ENCODE measurements at regions not wholly inside any gene's neighbourhood (a gene's known extent, or its start where the extent isn't known, plus 50 kb on each side); places are given as distances from the start of the nearest gene placed in this dataset.

DNA sequence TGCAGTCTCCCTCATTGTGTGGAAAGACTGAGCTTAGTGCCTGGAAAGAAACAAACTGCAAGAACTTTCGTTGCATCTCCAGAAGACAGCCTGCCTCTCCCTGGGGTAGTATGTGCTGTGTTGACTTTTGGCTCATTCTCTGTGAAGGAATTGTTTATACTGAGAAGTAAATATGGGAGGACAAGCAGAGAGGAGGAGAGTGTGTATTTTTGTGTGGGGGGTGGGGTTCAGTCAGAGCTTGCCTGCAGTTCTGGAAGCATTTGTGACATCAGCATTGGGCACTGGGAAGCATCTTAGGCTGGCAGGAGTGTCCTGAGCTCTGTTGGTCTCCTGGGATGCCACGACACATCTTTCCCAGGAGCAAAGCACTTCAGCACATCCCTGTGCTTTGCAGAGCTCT, 147.9 kb downstream of the HS3ST3B1 start:
- Histone ChIP-seq H3K36me3 (ENCODE audit: control insufficient read depth in 4 of 4, insufficient read depth in 4 of 4, low read length in 3 of 4) (no peaks in the 10 kb centered on the region), H3K4me3 (ENCODE audit: control insufficient read depth in 1 of 7, extremely low read depth in 1 of 7, insufficient read depth in 4 of 7, low read depth in 2 of 7, low read length in 6 of 7) (no peak overlapping the region), H3K4me1 (ENCODE audit: control extremely low read depth in 1 of 4, control insufficient read depth in 4 of 4, insufficient read depth in 4 of 4, low read length in 3 of 4) (no peaks in the 10 kb centered on the region), H3K27ac (ENCODE audit: insufficient read depth in 1 of 2, low read depth in 1 of 2, low read length in 2 of 2, poor library complexity in 1 of 2, severe bottlenecking in 2 of 2) (no peak overlapping the region), H3K9me3 (ENCODE audit: control extremely low read depth in 1 of 5, control insufficient read depth in 4 of 5, insufficient read depth in 2 of 5, low read depth in 1 of 5, low read length in 4 of 5) (no peaks in the 10 kb centered on the region), H3K27me3 (replicated peaks in 2 of 5; ENCODE audit: control insufficient read depth in 4 of 5, insufficient read depth in 5 of 5, low read length in 4 of 5) (no peaks in the 10 kb centered on the region)
- CTCF ChIA-PET = no interaction called here
- 100% methylated on average over 2 of the region's 2 CpGs for WGBS (ENCODE audit: insufficient coverage)
- DNase-seq = no peak
- POLR2A ChIA-PET = no interaction called here

DNA sequence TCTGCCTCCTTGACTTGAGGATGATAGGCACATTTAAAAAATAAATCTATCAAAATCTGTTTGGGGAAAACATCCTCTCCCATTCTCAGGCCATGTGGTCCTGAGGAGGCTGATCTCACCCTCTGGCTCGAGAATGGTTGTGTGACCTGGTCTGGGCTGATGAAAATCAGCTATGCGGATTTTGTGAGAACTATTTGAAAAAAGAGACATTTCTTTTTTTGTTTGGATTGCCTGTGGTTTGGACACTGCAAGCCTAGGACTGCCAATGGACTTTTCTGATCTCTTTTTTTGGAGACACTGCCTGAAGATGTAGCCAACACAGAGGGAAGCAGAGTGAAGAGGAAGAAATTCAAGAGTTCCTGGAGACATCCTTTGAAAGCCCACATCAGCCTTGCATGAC, 145.9 kb downstream of the HS3ST3B1 start:
- no peak overlapping the region for H3K4me3 ChIP-seq (ENCODE audit: control insufficient read depth in 1 of 7, extremely low read depth in 1 of 7, insufficient read depth in 4 of 7, low read depth in 2 of 7, low read length in 6 of 7)
- peaks cover 0 to 4% (median 0%) of the 10 kb centered on the region in 4 experiments for H3K4me1 ChIP-seq (ENCODE audit: control extremely low read depth in 1 of 4, control insufficient read depth in 4 of 4, insufficient read depth in 4 of 4, low read length in 3 of 4)
- ChIA-PET POLR2A (no interaction called here), CTCF (no interaction called here)
- H3K9me3 ChIP-seq (ENCODE audit: control extremely low read depth in 1 of 5, control insufficient read depth in 4 of 5, insufficient read depth in 2 of 5, low read depth in 1 of 5, low read length in 4 of 5) = no peaks in the 10 kb centered on the region
- WGBS (ENCODE audit: insufficient coverage) = no CpG with 5 or more reads among the region's 2 CpGs
- no peaks in the 10 kb centered on the region for H3K36me3 ChIP-seq (ENCODE audit: control insufficient read depth in 4 of 4, insufficient read depth in 4 of 4, low read length in 3 of 4)
- H3K27me3 ChIP-seq (replicated peaks in 2 of 5; ENCODE audit: control insufficient read depth in 4 of 5, insufficient read depth in 5 of 5, low read length in 4 of 5) = no peaks in the 10 kb centered on the region
- DNase-seq = no peak
- no peak overlapping the region for H3K27ac ChIP-seq (ENCODE audit: insufficient read depth in 1 of 2, low read depth in 1 of 2, low read length in 2 of 2, poor library complexity in 1 of 2, severe bottlenecking in 2 of 2)

DNA sequence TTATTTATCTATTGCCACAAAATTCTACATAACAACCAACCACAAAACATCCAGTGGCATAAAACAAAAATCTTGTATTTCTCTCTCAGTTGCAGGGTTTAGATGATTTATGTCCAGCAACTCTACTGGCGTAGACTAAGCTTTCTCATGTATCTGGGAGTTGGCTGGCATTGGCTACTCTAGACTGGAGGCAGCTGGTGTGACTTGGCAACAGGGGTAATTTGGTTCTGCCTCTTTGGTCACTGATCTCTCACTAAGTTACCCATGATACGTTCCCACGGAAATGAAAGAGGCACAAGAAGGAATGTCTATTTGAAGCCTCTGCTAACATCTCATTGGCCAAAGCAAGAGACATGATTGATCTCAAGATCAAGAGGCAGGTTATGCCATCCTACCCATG, 144.0 kb downstream of the HS3ST3B1 start:
- CTCF ChIA-PET = no interaction called here
- no peak for DNase-seq
- POLR2A ChIA-PET = no interaction called here
- WGBS (ENCODE audit: insufficient coverage) = 93% methylated on average over 3 of the region's 3 CpGs
- Histone ChIP-seq H3K27me3 (replicated peaks in 2 of 5; ENCODE audit: control insufficient read depth in 4 of 5, insufficient read depth in 5 of 5, low read length in 4 of 5) (no peaks in the 10 kb centered on the region), H3K4me1 (ENCODE audit: control extremely low read depth in 1 of 4, control insufficient read depth in 4 of 4, insufficient read depth in 4 of 4, low read length in 3 of 4) (peaks cover 0 to 4% (median 0%) of the 10 kb centered on the region in 4 experiments), H3K36me3 (ENCODE audit: control insufficient read depth in 4 of 4, insufficient read depth in 4 of 4, low read length in 3 of 4) (no peaks in the 10 kb centered on the region), H3K9me3 (ENCODE audit: control extremely low read depth in 1 of 5, control insufficient read depth in 4 of 5, insufficient read depth in 2 of 5, low read depth in 1 of 5, low read length in 4 of 5) (no peaks in the 10 kb centered on the region), H3K4me3 (ENCODE audit: control insufficient read depth in 1 of 7, extremely low read depth in 1 of 7, insufficient read depth in 4 of 7, low read depth in 2 of 7, low read length in 6 of 7) (no peak overlapping the region), H3K27ac (ENCODE audit: insufficient read depth in 1 of 2, low read depth in 1 of 2, low read length in 2 of 2, poor library complexity in 1 of 2, severe bottlenecking in 2 of 2) (no peak overlapping the region)

DNA sequence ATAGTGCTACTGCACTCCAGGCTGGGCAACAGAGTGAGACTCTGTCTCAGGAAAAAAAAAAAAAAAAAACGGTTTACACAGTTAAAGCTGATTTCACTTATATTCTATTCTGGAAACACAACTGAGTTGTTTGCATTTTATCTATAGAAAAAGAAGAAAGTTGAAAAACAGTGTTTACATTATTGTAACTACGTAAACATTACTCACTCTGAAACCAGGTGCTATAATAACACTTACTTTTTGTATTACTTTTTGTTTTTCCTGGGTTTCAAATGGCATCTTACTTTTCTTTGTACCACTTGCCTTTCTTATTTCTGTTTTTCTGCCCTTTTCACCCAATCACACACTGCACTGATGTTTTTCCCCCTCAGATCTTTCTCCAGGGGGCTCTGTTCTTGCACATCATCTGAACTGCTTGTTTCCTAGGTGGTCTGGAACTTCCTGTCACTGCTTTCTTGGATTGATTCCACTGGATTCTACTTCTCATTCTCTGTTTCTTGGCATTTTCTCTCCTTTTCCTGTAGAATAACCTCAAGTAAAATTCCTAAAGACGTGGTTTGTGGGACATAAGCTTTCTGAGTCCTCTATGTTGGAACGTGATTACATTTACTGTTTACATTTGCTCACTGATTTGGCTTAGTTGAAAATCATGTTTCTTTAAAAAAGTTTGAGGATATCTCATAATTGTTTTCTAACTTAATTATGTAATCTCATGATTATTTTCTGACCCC, 142.1 kb downstream of the HS3ST3B1 start:
- no peak for DNase-seq
- H3K27ac ChIP-seq (ENCODE audit: insufficient read depth in 1 of 2, low read depth in 1 of 2, low read length in 2 of 2, poor library complexity in 1 of 2, severe bottlenecking in 2 of 2) = no peak overlapping the region
- H3K9me3 ChIP-seq (ENCODE audit: control extremely low read depth in 1 of 5, control insufficient read depth in 4 of 5, insufficient read depth in 2 of 5, low read depth in 1 of 5, low read length in 4 of 5) = no peaks in the 10 kb centered on the region
- CTCF ChIA-PET = no interaction called here
- H3K36me3 ChIP-seq (ENCODE audit: control insufficient read depth in 4 of 4, insufficient read depth in 4 of 4, low read length in 3 of 4) = no peaks in the 10 kb centered on the region
- POLR2A ChIA-PET = no interaction called here
- WGBS (ENCODE audit: insufficient coverage) = no CpG with 5 or more reads among the region's 4 CpGs
- no peak overlapping the region for H3K4me3 ChIP-seq (ENCODE audit: control insufficient read depth in 1 of 7, extremely low read depth in 1 of 7, insufficient read depth in 4 of 7, low read depth in 2 of 7, low read length in 6 of 7)
- no peaks in the 10 kb centered on the region for H3K27me3 ChIP-seq (replicated peaks in 2 of 5; ENCODE audit: control insufficient read depth in 4 of 5, insufficient read depth in 5 of 5, low read length in 4 of 5)
- H3K4me1 ChIP-seq (ENCODE audit: control extremely low read depth in 1 of 4, control insufficient read depth in 4 of 4, insufficient read depth in 4 of 4, low read length in 3 of 4) = peaks cover 0 to 4% (median 0%) of the 10 kb centered on the region in 4 experiments

DNA sequence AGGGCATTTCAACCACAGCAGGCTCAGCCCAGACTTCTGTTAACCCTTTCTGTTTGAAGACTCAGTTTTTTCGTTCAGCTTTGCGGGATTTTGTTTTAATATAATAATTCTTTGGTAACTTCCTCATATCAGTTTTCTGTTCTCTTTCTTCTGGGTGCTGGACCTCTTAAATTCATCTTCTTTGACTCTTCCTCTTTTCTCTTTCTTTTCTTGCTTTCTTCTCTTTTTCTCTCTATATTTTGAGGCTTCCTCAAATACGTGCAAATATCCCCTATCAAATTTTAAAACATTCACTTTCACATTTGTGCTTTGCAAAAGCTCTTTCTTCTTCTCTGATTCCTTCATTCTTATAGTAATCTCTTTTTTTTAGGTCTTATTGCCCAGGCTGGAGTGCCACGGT, 136.3 kb downstream of the HS3ST3B1 start:
- H3K36me3 ChIP-seq (ENCODE audit: control insufficient read depth in 4 of 4, insufficient read depth in 4 of 4, low read length in 3 of 4) = no peaks in the 10 kb centered on the region
- H3K9me3 ChIP-seq (ENCODE audit: control extremely low read depth in 1 of 5, control insufficient read depth in 4 of 5, insufficient read depth in 2 of 5, low read depth in 1 of 5, low read length in 4 of 5) = no peaks in the 10 kb centered on the region
- WGBS (ENCODE audit: insufficient coverage) = 40% methylated on average over 1 of the region's 4 CpGs
- CTCF ChIA-PET = no interaction called here
- H3K4me1 ChIP-seq (ENCODE audit: control extremely low read depth in 1 of 4, control insufficient read depth in 4 of 4, insufficient read depth in 4 of 4, low read length in 3 of 4) = no peaks in the 10 kb centered on the region
- no peak overlapping the region for H3K4me3 ChIP-seq (ENCODE audit: control insufficient read depth in 1 of 7, extremely low read depth in 1 of 7, insufficient read depth in 4 of 7, low read depth in 2 of 7, low read length in 6 of 7)
- H3K27ac ChIP-seq (ENCODE audit: insufficient read depth in 1 of 2, low read depth in 1 of 2, low read length in 2 of 2, poor library complexity in 1 of 2, severe bottlenecking in 2 of 2) = no peak overlapping the region
- POLR2A ChIA-PET = no interaction called here
- H3K27me3 ChIP-seq (replicated peaks in 2 of 5; ENCODE audit: control insufficient read depth in 4 of 5, insufficient read depth in 5 of 5, low read length in 4 of 5) = no peaks in the 10 kb centered on the region
- no peak for DNase-seq

DNA sequence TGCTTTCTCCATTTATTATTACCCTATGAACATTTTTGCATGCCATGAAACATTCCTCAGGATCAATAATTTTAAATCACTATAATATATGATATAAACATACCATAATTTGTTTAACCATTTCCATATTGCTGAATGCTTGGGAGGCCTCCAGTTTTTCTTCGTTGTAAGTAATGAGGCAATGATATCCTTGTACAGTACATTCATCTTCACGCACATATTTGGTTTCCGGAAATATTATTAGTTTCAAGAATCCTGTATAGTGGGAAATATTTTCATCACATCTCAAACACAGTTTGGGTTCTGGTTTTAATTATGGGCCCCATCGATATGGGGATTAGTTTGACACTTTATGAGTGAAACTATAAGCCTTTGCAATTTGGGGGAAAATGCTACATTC, 135.4 kb downstream of the HS3ST3B1 start:
- no CpG with 5 or more reads among the region's 4 CpGs for WGBS (ENCODE audit: insufficient coverage)
- Histone ChIP-seq H3K9me3 (ENCODE audit: control extremely low read depth in 1 of 5, control insufficient read depth in 4 of 5, insufficient read depth in 2 of 5, low read depth in 1 of 5, low read length in 4 of 5) (no peaks in the 10 kb centered on the region), H3K4me1 (ENCODE audit: control extremely low read depth in 1 of 4, control insufficient read depth in 4 of 4, insufficient read depth in 4 of 4, low read length in 3 of 4) (no peaks in the 10 kb centered on the region), H3K4me3 (ENCODE audit: control insufficient read depth in 1 of 7, extremely low read depth in 1 of 7, insufficient read depth in 4 of 7, low read depth in 2 of 7, low read length in 6 of 7) (no peak overlapping the region), H3K27ac (ENCODE audit: insufficient read depth in 1 of 2, low read depth in 1 of 2, low read length in 2 of 2, poor library complexity in 1 of 2, severe bottlenecking in 2 of 2) (no peak overlapping the region), H3K27me3 (replicated peaks in 2 of 5; ENCODE audit: control insufficient read depth in 4 of 5, insufficient read depth in 5 of 5, low read length in 4 of 5) (no peaks in the 10 kb centered on the region), H3K36me3 (ENCODE audit: control insufficient read depth in 4 of 4, insufficient read depth in 4 of 4, low read length in 3 of 4) (no peaks in the 10 kb centered on the region)
- ChIA-PET CTCF (no interaction called here), POLR2A (no interaction called here)
- DNase-seq = no peak

DNA sequence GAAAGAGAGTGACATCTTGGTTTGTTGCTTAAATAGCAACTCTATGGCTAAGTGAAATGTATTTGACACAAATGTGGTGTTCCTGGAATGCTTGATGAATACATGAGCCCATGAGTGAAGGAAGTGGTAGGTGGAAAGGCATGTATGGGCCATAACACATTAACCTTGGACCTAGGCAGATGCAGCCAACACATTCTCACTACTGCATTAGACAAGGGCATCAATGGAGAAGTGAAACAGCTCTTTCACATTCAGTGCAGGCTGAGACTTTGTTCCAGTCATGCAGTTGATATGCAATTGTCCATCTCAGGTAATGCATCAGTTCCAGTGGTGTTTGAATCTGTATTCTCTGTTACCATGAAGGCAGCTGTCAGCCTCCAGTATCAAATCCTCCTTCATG, 133.6 kb downstream of the HS3ST3B1 start:
- POLR2A ChIA-PET = no interaction called here
- H3K36me3 ChIP-seq (ENCODE audit: control insufficient read depth in 4 of 4, insufficient read depth in 4 of 4, low read length in 3 of 4) = no peaks in the 10 kb centered on the region
- H3K9me3 ChIP-seq (ENCODE audit: control extremely low read depth in 1 of 5, control insufficient read depth in 4 of 5, insufficient read depth in 2 of 5, low read depth in 1 of 5, low read length in 4 of 5) = no peaks in the 10 kb centered on the region
- CTCF ChIA-PET = interaction anchor here (0.6 kb wide), 1 partner anchor 1326 kb away, joined by 3 read pairs; no protein-coding TSS in a partner anchor
- DNase-seq = no peak
- H3K27ac ChIP-seq (ENCODE audit: insufficient read depth in 1 of 2, low read depth in 1 of 2, low read length in 2 of 2, poor library complexity in 1 of 2, severe bottlenecking in 2 of 2) = no peak overlapping the region
- H3K4me3 ChIP-seq (ENCODE audit: control insufficient read depth in 1 of 7, extremely low read depth in 1 of 7, insufficient read depth in 4 of 7, low read depth in 2 of 7, low read length in 6 of 7) = no peak overlapping the region
- H3K27me3 ChIP-seq (replicated peaks in 2 of 5; ENCODE audit: control insufficient read depth in 4 of 5, insufficient read depth in 5 of 5, low read length in 4 of 5) = no peaks in the 10 kb centered on the region
- peaks cover under 1 to 7% (median 4%) of the 10 kb centered on the region in 4 experiments for H3K4me1 ChIP-seq (ENCODE audit: control extremely low read depth in 1 of 4, control insufficient read depth in 4 of 4, insufficient read depth in 4 of 4, low read length in 3 of 4)
